ENCODE measurements at regions not wholly inside any gene's neighbourhood (a gene's known extent, or its start where the extent isn't known, plus 50 kb on each side); places are given as distances from the start of the nearest gene placed in this dataset.
"Not testable (repeated sequence)": the region's sequence is repeated elsewhere in the genome, so short reads cannot be mapped to it uniquely, and the experiment has no call there.

DNA sequence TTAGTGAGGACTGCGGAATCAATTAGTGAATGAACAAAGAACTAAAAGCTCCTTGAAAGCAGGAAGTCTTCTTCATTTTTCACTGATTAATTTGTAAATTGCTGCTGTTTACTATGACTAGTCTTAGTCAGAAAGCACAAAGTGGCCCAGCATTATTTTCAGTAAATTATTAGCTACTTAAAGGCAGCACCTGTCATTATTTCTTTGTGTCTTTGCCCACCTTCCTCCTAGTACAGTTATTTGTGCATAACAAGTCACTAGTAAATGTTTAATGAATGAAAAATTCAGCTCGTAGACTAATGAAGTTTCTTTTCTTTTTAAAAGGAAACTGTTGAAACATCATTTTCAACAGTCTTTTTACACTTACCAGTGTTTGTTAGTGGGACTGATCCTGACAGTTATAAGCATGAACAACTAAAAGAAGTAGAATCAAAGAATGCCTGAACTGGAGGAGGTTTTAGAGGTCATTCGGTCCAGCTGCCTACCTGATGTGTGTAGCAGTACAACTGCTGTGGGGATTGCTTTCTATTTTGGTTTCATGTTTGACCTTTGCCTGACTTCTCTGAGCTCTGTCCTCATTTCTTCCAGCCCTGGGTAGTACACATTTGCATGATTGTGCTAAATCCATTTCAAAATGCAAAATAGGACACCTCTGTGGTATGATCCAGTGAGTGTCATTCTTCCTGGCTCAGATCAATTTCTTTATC lies 140.0 kb upstream of the PHYHIPL start:
- intact Hi-C loops (cut with DNase I), result no loop called here
- no peak for DNase-seq
- Histone ChIP-seq H3K36me3 (no peaks in the 10 kb centered on the region), H3K27ac (no peak overlapping the region), H3K4me1 (no peaks in the 10 kb centered on the region), H3K27me3 (ENCODE audit: low read depth) (no peaks in the 10 kb centered on the region), H3K9me3 (no peaks in the 10 kb centered on the region), H3K4me3 (no peak overlapping the region)
- ATAC-seq, result no peak
- TF ChIP-seq CTCF (IDR thresholded peaks at IDR 0.05), result no peak

DNA sequence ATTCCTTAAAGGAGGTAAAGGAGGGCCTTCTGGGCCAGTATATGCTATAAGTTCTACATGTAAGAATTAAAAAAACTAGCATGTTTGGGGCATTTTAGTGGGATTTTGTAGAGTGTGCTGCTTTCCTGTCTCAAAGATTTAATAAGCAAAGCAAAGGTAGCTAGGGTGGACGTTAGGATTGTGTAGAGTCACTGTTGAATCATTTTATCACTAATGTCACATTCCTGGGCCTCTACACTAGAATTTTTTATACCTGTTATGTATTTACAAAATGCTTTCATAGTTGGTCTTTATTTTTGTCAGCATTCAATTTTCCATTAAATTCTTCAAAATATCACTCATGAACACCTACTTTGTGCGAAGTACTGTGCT lies 139.4 kb upstream of the PHYHIPL start:
- Histone ChIP-seq H3K27ac (no peak overlapping the region), H3K4me3 (no peak overlapping the region)
- intact Hi-C loops (cut with DNase I), result no loop called here

GRCh38 chr10:59037506-59037905 lies 138.9 kb upstream of the PHYHIPL start:
- intact Hi-C loops (cut with DNase I), result no loop called here
- DNase-seq (no peak), ATAC-seq (no peak)
- no peaks in the 10 kb centered on the region for H3K4me1 ChIP-seq
- H3K9me3 ChIP-seq, result no peaks in the 10 kb centered on the region
- no peaks in the 10 kb centered on the region for H3K27me3 ChIP-seq (ENCODE audit: low read depth)
- TF ChIP-seq CTCF (IDR thresholded peaks at IDR 0.05), result no peak
- no peak overlapping the region for H3K27ac ChIP-seq
- H3K36me3 ChIP-seq, result no peaks in the 10 kb centered on the region
- no peak overlapping the region for H3K4me3 ChIP-seq

More for the DNA sequence above, 139.4 kb upstream of the PHYHIPL start:
- TF ChIP-seq CTCF (IDR thresholded peaks at IDR 0.05), result no peak
- no peak for ATAC-seq
- no peaks in the 10 kb centered on the region for H3K9me3 ChIP-seq
- H3K4me1 ChIP-seq, result no peaks in the 10 kb centered on the region
- no peak for DNase-seq
- H3K27me3 ChIP-seq (ENCODE audit: low read depth), result no peaks in the 10 kb centered on the region
- no peaks in the 10 kb centered on the region for H3K36me3 ChIP-seq

- H3K27ac ChIP-seq; H3K4me1 ChIP-seq; H3K27me3 ChIP-seq (ENCODE audit: low read depth); H3K4me3 ChIP-seq; DNase-seq; intact Hi-C loops (cut with DNase I); ATAC-seq; H3K9me3 ChIP-seq; H3K36me3 ChIP-seq: not testable (repeated sequence)
These were observed 133.1 kb upstream of the PHYHIPL start for GRCh38 chr10:59043358-59043757.

DNA sequence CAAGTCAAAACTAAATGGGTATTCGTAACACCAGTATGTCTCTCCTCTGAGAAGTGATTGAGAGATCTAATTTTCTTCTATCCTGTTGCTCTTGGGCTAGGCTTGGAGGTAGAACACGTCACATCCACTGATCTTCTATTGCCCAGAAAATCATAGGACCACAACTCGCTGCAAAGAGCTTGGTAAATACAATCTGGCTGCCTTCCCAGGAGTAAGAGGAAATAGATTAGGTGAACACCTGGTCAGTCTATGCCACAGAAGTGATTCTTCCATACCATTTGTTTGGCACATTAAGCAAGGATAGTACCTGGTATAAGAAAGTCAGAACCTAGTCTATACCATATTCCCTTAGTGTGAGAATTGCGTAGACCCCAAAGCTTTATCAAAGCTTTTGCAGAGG lies 129.3 kb upstream of the PHYHIPL start:
- Histone ChIP-seq H3K4me3 (no peak overlapping the region), H3K27ac (no peak overlapping the region), H3K27me3 (ENCODE audit: low read depth) (no peaks in the 10 kb centered on the region), H3K9me3 (no peaks in the 10 kb centered on the region), H3K36me3 (no peaks in the 10 kb centered on the region), H3K4me1 (no peaks in the 10 kb centered on the region)
- intact Hi-C loops (cut with DNase I), result no loop called here
- TF ChIP-seq CTCF (IDR thresholded peaks at IDR 0.05), result no peak
- ATAC-seq (peak; percentile 37 to 62), DNase-seq (no peak)

DNA sequence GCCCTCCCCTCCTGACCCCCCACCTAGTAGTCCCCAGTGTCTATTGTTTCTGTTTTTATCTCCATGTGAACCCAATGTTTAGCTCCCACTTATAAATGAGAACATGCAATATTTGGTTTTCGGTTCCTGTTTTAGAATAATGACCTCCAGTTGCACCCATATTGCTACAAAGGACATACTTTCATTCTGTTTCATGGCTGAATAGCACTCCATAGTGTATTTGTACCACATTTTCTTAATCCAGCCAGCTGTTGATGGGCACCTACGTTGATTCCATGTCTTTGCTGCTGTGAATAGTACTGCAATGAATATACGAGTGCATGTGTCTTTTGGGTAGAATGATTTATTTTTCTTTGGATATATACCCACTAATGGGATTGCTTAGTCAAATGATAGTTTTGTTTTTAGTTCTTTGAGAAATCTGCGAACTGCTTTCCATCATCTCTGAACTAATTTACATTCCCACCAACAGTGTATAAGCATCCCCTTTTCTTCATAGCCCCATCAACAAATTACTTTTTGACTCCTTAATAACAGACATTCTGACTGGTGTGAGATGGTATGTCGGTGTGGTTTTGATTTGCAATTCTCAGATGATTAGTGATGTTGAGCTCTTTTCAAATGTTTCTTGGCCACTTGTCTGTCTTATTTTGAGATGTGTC lies 128.4 kb upstream of the PHYHIPL start:
- Histone ChIP-seq H3K9me3 (no peaks in the 10 kb centered on the region), H3K36me3 (no peaks in the 10 kb centered on the region), H3K27ac (no peak overlapping the region), H3K27me3 (ENCODE audit: low read depth) (no peaks in the 10 kb centered on the region), H3K4me1 (no peaks in the 10 kb centered on the region), H3K4me3 (no peak overlapping the region)
- TF ChIP-seq CTCF (IDR thresholded peaks at IDR 0.05), result no peak
- ATAC-seq (no peak), DNase-seq (no peak)
- intact Hi-C loops (cut with DNase I), result no loop called here

DNA sequence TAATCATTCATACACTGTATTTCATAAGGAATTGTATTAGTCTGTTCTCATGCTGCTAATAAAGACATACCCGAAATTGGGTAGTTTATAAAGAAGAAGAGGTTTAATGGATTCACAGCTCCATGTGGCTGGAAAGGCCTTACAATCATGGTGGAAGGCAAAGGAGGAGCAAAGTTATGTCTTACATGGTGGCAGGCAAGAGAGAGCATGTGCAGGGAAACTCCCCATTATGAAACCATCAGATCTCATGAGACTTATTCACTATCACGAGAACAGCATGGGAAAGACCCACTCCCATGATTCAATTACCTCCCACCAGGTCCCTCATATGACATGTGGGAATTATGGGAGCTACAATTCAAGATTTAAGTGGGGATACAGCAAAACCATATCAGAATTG lies 122.9 kb upstream of the PHYHIPL start:
- ATAC-seq; H3K27ac ChIP-seq; H3K9me3 ChIP-seq; DNase-seq; H3K36me3 ChIP-seq; H3K27me3 ChIP-seq (ENCODE audit: low read depth); H3K4me3 ChIP-seq; intact Hi-C loops (cut with DNase I); H3K4me1 ChIP-seq: not testable (repeated sequence)

Data from lower lobe of right lung (tissue), 2 donors.